NCI-H2227 (cell line): ENCODE measurements at regions not wholly inside any gene's neighbourhood (a gene's known extent, or its start where the extent isn't known, plus 50 kb on each side); places are given as distances from the start of the nearest gene placed in this dataset.

Source experiments
- DNase-seq: peaks from one replicate; lab custom pipeline; 2025; ENCODE audit not compliant: unreplicated experiment; lab: John Stamatoyannopoulos, UW

DNA sequence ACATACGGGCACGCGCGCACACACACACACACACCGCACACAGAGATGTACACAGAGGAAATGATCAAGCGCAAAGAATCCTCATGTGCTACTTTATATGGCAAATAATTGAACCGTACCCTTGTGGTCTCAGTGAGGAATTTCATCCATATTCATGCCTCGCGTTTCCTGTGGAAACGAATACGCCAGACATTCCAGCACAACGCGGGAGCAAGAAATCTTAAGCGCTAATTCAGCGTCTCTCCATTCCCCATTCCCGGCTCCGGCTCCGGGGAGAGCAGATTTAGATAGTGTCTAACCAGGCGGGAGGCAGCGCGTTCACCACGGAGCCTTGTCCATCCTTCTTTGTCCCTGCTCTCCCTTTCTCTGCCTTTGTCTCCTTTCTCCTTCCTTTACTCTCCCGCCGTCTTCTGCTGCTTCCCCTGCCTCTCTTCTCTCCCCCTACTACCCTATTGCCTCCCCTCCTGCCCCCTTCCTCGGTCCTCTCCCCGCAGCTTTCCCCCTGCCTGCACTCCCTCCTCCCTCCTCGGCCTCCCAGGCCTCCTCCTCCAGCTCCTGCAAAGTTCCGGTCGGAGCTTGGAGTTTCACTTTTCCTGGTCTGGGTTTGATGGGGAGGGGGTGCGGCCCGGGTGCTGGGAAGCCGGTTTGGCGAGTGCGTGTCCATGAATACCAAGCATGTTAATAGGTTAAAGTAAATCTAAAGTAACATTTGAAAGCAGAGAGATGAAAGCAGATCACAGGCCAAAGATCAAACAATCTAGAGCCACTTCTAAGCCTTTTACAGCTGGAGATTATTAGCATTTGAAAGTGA lies 579.3 kb downstream of the BUD13 start:
- DNase-seq: peak; percentile 37

DNA sequence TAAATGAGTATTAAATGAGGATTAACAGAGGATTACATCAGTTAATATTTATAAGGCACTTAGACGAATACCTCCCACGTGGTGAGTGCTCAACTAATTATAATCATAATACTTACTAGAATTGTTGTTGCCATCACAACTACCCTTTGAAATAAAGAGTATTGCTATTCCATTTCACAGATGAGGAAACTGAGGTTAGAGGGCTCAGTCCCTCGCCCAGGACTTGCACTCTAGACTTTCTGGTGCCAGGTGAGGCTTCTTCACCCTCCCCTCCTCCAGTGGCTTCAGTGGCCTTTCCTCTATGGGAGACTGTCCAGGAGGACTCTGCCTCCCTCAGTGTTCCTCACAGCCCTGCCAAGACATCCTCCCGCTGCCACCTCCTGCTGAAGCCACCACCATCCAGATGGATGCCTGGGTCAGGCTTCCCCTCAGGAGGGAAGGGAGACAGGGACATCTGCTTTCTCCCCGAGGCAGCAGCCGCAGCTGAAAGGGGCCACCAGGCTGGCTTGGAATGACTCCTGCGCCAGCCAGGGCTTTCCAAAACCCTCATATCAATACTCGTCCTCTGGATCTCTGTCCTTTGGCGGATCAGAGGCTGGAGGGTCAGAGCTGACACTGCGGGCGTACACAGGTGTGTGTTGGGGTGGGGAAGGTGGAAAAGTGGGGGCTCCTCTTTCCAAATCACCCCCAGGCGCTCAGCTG lies 580.1 kb downstream of the BUD13 start:
- peak; percentile 13 for DNase-seq

DNA sequence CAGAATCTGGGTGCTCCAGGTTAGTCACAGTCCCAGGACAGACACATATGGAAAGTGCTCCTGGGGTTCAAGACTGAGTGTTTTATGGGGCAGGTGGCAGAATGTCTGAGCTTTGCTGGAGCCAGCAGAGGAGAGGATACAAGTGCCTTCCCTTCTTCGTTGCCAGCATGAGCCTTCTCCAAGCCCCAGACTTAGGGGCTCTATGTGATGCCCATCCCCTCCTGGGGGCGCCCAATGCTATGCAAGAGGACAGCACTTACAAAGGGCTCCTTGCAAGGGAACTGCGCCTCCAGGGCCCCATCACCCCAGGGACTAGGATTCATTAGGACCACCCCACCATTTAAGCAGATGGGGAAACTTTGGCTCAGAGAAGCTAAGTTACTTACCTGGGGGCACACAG lies 581.9 kb downstream of the BUD13 start:
- DNase-seq: no peak

DNA sequence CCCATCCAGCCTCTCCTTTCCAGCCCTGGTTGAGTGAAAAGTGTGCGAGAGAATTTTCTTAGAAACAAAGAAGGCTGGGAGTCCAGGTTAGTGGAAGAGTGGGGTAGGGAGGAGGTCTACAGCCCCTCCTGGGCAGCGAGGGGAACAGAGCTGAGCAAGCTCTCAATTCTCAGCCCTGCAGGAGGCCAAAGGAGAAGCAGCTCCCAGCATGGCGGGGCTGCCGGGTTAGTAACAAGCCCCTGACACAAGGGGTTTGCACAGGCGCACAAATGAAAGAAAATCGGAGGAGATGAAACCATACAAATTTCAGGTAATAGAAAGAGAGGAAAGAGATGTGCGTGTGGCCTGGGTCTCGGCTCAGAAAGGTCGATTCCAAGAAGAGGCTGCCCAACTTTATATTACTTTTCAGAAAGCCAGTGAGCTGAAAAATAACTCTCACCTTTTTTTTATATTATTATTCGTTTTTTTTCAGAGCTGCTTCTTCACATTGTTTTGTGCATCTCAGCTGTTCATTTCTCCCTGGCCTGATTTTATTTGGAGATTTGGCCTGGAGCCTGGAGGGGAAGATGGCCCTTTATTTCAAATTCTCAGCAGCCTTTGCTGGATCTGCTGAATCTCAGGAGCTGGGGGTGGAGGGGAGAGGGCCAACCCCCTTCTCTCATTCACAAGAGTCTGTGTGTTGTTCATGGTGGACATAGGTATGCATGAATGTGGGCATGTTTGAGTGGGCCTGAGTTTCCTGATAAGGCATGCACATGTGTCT lies 583.2 kb downstream of the BUD13 start:
- DNase-seq: peak; percentile 15

DNA sequence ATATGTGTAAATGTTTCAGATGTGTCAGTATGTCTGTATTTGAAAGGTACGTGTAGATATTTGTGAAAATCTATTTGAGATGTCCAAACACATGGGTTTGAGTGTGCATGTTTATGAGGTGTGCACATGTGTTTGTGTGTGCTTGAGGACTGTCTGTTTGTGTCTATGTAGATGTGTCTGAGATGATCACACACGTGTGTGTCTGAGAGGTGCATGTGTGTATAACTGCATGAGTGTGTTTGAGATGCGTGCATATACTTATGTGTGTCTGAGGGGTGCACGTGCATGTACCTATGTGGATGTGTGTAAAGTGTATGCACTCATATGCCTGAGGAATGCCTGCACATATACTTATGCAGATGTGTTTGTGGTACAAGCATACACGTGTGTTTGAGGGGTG lies 584.4 kb downstream of the BUD13 start:
- DNase-seq: no peak

DNA sequence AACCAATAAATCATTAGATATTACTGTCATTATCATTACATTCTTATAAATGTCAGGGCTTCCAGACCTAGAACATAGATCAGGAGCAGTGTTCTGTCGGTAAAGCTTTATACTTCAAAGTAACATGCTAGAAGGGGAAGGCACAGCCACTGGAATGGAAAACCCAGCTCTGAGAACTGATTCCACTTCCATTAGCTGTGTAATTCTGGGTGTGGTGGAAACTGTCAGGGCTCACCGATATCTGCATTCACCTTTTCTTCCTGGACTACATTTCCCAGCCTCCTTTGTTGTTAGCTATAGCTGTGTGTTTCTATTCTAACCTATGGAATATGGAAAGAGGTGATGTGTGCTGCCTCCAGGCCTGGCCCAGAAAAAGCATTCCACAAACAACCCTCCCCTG lies 585.8 kb downstream of the BUD13 start:
- no peak for DNase-seq

DNA sequence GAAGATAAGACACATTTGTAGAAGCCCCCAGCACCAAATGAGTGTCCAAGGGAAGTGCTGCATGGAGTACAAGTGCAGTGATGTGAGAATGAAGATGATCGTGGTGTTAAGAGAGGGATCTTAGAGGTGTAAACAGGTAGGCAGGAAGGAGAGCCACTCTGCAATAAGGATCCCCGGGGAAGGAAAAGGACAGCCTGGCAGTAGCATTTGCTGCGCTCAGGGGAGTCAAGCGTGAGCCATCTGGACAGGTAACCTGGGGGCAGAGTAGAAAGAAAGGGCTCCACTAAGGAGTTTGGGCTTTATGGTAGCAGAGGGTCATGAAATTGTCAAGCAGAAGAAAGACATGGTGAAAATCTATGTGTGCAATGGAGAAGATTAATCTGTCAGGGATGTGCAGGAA lies 587.2 kb downstream of the BUD13 start:
- DNase-seq: no peak

DNA sequence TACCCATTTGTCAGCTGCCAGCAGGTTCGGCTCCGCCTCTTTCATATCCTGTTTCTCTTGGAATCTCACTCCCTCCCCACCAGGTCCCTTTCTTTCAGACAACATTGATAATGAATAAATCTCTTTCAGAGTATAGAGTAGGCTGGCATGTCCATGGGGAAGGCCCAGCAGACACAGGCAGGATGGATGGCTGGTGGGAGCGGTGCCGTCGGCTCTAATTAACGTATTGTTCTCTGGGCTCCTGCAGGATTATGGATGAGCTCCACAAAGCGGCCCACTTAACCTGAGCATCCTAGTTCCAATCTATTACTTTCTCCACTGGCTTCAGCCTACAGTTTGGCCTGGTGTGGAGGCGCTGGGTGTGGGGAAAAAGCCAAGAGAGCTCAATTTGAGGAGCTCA lies 588.0 kb downstream of the BUD13 start:
- DNase-seq: no peak

DNA sequence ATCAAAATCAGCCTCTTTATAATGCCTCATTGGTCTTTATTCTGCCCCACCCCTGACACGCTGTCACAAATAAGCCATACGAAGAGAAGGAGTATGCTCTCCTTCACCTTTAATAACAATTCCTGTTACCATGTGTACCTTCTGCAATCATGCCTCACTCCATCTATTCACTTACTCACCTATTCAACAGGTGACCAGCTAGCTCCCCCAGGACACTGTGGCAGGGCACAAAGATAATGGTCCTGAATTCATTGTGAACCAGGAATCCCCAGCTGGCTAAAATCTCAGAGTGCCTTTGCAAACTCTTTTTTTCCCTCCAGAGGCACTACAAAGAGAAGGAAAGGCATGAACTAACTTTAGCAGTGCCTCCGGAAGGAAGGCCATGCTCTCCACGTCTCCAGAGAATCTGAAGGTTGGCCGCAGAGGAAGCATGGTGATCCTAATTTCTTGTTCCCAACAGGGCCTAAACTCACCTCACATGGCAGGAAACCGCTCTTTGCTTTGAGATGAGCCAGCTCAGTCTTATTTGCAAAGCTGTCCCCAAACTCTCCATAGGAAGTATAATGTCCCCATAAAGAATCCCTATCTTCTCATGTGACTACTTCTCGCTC lies 590.3 kb downstream of the BUD13 start:
- no peak for DNase-seq

DNA sequence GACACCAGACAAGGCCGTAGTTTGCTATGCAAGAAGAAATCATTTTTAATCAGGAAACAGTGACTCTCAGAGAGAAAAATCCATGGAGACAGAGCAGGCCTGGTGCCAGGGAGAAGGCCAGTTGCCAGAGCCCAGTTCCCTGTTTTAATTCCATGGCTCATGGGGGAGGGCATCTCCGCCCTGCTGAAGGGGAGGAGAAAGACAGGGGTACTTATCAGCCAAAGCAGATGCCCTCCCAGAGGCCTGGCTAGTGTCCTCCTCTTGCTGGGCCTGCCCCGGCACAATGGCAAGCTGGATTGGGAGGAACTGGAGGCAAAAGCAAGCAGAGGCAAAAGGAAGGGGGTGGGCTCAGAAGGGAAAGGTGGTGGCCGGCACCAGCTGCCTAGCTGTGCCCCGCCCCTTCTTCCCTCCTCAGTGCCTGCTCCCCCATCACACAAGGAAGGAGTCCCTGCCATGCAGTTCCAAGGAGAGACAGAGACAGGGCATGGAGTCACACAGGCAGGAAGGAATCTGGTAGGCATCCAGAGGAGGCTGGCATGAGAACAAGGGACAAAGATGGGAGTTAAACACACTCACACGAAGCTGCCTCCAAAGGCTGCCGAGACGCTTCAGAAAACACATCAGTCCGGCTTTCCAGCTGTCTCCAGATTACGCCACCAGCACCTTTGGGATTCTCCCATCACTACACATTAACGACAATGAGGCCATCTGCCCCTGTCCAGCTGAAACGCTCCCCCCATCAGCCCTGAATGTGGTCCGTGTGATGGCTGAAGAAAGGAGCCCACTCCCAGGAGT lies 591.8 kb downstream of the BUD13 start:
- DNase-seq: no peak

DNA sequence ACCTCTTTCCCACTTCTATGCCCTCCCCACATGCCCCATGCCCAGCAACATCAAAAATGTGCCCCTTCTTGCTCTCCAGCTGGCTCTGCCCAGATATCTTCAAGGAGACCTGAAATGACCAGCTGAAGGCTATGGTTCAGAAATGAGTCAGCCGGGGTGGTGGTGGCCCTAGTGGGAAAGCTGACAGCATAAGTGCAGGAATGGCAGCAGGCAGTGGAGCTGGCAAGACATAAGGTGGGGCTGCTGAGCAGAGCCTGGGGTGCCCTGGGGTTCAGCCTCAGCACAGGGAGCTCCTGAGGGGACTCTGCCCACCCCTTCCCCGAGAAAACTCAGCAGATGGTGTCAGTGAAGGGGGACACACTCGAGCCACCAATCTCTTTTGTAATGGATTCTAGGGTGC lies 593.4 kb downstream of the BUD13 start:
- DNase-seq: no peak

DNA sequence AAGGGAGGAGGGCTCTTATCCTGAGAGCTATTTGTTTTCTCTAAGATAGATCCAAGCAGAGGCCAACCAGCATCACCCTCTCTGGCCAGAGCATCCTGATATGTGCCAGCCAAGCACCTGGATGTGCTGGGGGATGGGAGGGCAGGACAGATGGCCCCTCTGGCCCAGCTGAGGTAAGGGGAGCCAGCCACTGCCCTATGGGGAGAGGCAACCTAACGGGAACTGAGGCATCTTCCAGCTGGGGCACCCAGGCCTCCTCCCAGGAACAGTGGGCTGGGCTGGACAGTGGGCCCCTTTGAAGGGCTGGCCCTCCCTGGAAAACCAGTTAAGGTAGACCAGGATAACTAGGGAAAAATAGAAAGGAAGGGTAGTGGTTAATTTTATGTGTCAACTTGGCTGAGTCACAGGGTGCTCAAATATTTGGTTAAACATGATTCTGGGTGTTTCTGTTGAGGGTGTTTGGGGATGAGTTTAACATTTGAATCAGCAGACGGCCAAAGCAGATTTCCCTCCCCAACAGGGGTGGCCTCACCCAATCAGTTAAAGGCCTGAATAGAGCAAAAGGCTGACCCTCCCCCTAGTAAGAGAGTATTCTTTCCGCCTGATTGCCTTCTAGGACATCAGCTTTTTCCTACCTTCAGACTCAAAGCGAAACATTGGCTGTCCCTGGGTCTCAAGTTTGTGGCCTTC lies 595.1 kb downstream of the BUD13 start:
- no peak for DNase-seq

DNA sequence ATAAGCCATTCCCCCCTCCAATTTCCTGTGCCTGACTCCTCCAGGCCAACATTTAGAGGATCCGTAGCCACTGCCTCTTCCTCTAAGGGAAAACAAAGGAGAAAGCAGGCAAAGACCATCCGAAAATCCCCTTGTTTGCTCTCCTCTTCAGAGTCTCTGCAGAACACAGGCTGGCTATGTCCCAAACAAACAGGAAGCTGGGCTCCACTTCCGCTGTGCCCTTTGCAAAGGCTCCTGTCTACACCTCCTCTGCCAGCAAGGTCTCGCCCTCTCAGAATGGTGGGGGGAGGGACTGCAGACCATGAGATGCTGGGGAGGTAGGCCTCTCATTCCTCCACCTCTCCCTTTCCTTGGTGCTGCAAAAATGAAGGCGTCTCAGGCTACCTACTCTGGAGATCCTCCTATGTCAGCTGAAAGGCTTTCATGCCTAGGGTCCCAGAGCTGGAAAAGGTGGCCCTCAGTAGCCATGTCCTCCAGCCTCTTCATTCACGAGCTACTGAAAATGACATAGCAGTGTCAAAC lies 596.2 kb downstream of the BUD13 start:
- no peak for DNase-seq

DNA sequence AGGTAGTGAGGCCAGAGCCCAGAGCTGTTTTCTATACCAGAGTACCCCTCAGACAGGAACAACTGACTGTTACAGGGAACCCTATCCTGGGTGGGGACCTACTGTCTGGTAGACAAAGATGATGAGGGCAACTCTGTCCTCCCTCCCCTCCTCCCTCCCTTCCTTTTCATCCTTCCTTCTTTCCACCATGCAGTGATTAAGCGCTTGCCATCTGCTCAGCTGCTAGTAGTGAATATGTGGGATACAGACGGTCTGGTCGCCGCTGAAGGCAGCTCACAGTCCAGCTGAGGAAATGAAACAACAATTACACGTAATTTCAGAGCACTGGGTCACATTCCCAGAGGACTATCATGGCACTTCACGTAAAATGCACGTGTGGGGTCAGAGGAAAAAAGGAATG lies 597.1 kb downstream of the BUD13 start:
- peak; percentile 29 for DNase-seq

DNA sequence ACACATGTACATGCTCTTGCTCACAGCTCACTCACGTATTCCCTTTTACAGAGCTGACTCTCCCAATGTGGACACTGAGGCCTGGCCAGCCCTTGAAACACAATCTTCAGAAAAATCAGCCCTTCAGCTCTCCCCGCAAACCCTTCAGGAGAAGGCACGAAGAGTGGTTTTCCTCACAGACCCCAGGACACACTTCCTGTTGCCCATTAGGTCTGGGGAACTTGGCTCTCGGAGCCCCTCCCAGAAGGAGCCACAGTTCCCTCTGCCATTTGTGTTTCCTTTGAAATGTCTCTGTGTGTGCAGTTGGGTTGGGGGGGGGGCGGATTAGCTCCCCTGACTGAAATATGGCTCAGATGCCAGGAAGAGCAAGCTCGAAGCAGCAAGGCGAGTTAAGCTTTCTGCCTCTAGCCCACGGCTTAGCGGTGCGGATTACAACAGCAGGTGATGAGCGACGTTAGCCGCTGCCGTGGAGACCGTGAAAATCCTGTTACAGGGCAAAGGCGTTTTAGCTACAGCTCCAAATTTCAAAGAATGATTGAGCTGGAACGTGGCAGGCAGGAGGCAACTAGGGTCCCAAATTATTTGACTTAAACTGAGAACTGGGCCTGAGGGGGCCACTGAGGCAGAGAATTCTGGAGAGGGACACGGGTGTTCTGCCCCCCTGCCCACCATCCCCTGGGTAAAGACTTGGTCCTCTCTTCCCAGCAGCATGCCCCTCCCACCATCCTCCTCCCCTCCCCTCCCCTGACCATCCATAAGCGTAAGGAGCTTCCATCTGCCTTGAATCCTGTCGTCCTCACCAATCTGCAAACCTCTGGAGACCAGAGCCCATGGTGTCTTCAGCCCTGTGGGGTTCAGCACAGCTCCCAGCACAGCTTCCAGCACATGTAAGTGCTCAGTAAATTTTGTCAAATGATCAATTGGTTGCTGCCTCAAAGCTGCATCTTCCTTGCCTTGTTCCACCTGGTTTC lies 598.6 kb downstream of the BUD13 start:
- no peak for DNase-seq

DNA sequence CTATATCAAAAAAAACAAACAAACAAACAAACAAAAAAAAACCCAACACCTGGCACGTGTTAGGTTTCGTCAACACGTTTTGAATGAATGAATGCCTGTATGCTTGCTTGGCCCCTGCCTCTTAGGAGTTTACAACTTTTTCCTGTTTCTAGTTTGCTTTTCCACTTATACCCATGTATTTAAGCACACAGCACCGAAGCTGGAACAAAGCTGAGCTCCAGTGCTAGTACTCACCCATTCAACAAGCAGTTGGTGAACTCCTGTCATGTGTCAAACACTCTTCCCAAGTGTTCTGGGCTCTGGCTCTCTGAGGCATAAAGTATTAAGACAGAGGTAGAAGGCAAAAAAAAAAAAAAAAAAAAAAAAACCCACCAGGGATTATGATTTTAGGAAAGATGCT lies 599.3 kb downstream of the BUD13 start:
- no peak for DNase-seq

DNA sequence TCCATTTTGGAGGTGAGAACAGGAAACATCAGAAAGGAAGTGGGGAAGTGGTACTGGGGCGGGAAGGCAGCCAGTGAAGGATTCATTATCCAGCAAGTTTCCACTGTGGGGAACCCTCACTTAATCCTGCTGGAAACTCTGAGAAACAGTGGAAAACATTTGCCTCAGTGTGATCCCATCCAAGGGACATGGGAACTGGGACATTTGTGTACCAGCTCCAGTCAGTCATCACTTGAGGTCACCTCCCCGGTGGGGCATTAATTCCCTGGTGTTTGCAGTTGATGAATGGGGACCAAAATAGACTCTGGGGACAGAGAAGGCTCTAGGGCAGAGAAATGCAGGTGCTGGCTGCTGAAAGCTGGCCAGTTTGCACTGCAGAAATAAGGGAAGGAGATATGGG lies 599.9 kb downstream of the BUD13 start:
- no peak for DNase-seq

DNA sequence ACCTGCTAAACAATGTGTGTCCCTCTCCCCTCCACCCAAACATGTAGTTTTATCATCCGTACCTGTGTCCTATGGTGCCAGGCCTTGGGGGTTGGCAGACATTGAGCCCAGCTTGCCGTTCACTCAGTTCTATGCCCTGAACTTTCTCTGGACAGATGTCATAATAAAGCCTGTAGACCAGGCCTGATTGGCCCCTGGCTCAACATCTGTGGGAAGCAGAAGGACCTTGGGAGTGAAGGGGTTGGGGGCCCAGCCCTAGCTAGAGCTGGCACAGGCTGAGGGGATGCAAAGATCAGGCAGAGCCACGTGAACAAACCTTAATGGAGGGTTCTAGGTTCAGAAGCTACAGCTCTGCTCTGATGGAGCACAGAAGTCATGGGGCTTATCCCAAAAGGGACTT lies 600.6 kb downstream of the BUD13 start:
- no peak for DNase-seq
